CD14-positive monocyte (primary cell): ENCODE measurements at regions not wholly inside any gene's neighbourhood (a gene's known extent, or its start where the extent isn't known, plus 50 kb on each side); places are given as distances from the start of the nearest gene placed in this dataset.
A peak's percentile ranks its signal among the peaks of the same experiment; 100 is the strongest.

ENCODE experiments used
- DNase-seq, 3 donors: peaks; one replicate each; pipeline ENCODE4 v3.0.0-alpha.2; 2011 to 2022
- H2AFZ ChIP-seq: 2 replicates; pipeline ENCODE4 v1.6.0; 2012; ENCODE audit warnings: mild to moderate bottlenecking, low read depth, low read length, inconsistent platforms; ENCODE audit not compliant: insufficient read depth, poor library complexity, severe bottlenecking
- H3K27ac ChIP-seq, 2 donors: 1 replicate in 1 of 2; 2 replicates in 1 of 2; pipeline ENCODE4 v1.5.1; 2012 to 2013; ENCODE audit warnings: low read length in 2 of 2, control low read depth in 1 of 2, inconsistent platforms in 1 of 2, low read depth in 1 of 2, mild to moderate bottlenecking in 1 of 2
- H3K27me3 ChIP-seq, 2 donors: one replicate each; pipeline versions ENCODE4 v1.6.0 to v1.6.1; 2011 to 2013; ENCODE audit warnings: low read length in 2 of 2; ENCODE audit not compliant: control insufficient read depth in 2 of 2, insufficient read depth in 2 of 2
- H3K36me3 ChIP-seq, 2 donors: replicated peaks in 1 of 2; 1 replicate in 1 of 2; 2 replicates in 1 of 2; pipeline versions ENCODE4 v1.5.1 to v1.6.1; 2012 to 2013; ENCODE audit warnings: low read length in 2 of 2, control low read depth in 1 of 2, inconsistent platforms in 1 of 2, mild to moderate bottlenecking in 1 of 2; ENCODE audit not compliant: insufficient read depth in 2 of 2, control insufficient read depth in 1 of 2
- H3K4me1 ChIP-seq, 2 donors: 1 replicate in 1 of 2; 2 replicates in 1 of 2; pipeline versions ENCODE4 v1.5.1 to v1.6.1; 2012 to 2013; ENCODE audit warnings: low read length in 2 of 2, control low read depth in 1 of 2, inconsistent platforms in 1 of 2, mild to moderate bottlenecking in 1 of 2, moderate library complexity in 1 of 2; ENCODE audit not compliant: insufficient read depth in 2 of 2, control insufficient read depth in 1 of 2
- H3K4me2 ChIP-seq: replicated peaks from 2 replicates; pipeline ENCODE3; 2012; ENCODE audit warnings: low read length, moderate library complexity, mild to moderate bottlenecking; ENCODE audit not compliant: poor library complexity, severe bottlenecking; ENCODE audit errors: extremely low read depth
- H3K4me3 ChIP-seq, 3 experiments: fragments of 200-600 bp in 1 of 3; sonication (generic) in 1 of 3; replicated peaks in 1 of 3; 1 replicate in 2 of 3; 2 replicates in 1 of 3; pipeline ENCODE4 v1.5.1; 2011 to 2013; ENCODE audit warnings: low read length in 3 of 3, mild to moderate bottlenecking in 3 of 3, control low read depth in 2 of 3, low read depth in 2 of 3, inconsistent platforms in 1 of 3, moderate library complexity in 1 of 3
- H3K79me2 ChIP-seq: 2 replicates; pipeline ENCODE4 v1.6.0; 2012; ENCODE audit warnings: mild to moderate bottlenecking, control low read depth, inconsistent platforms, low read length, moderate library complexity; ENCODE audit not compliant: insufficient read depth
- H3K9ac ChIP-seq: 2 replicates; pipeline ENCODE4 v1.6.0; 2017; ENCODE audit warnings: low read length, mild to moderate bottlenecking; ENCODE audit not compliant: insufficient read depth, poor library complexity, severe bottlenecking
- H3K9me3 ChIP-seq, 2 donors: replicated peaks in 1 of 2; 1 replicate in 1 of 2; 2 replicates in 1 of 2; pipeline versions ENCODE4 v1.5.1 to v1.6.1; 2012 to 2013; ENCODE audit warnings: low read length in 2 of 2, control low read depth in 1 of 2; ENCODE audit not compliant: control insufficient read depth in 1 of 2, insufficient read depth in 1 of 2
- H4K20me1 ChIP-seq: 2 replicates; pipeline ENCODE4 v1.6.0; 2012; ENCODE audit warnings: mild to moderate bottlenecking, low read length, control low read depth, moderate library complexity; ENCODE audit not compliant: insufficient read depth
- H3K27ac Mint-ChIP-seq, 7 donors: one replicate each; pipeline ENCODE4 v1.8.0; 2020; ENCODE audit warnings: mild to moderate bottlenecking in 7 of 7, mixed read lengths in 7 of 7, moderate library complexity in 6 of 7, inconsistent platforms in 2 of 7
- H3K27me3 Mint-ChIP-seq, 3 donors: one replicate each; pipeline ENCODE4 v1.8.0; 2021 to 2022; ENCODE audit warnings: low read depth in 3 of 3, mild to moderate bottlenecking in 3 of 3, mixed read lengths in 3 of 3, moderate library complexity in 3 of 3, inconsistent platforms in 1 of 3
- H3K36me3 Mint-ChIP-seq, 2 donors: one replicate each; pipeline ENCODE4 v1.8.0; 2020; ENCODE audit warnings: mixed read lengths in 2 of 2, inconsistent platforms in 1 of 2, mild to moderate bottlenecking in 1 of 2
- H3K4me1 Mint-ChIP-seq: one replicate; pipeline ENCODE4 v1.8.0; 2020; ENCODE audit warnings: mild to moderate bottlenecking, mixed read lengths
- H3K4me3 Mint-ChIP-seq, 2 donors: one replicate each; pipeline ENCODE4 v1.8.0; 2020; ENCODE audit warnings: mild to moderate bottlenecking in 2 of 2, mixed read lengths in 2 of 2, moderate library complexity in 1 of 2
- H3K9me3 Mint-ChIP-seq, 7 donors: one replicate each; pipeline ENCODE4 v1.8.0; 2020 to 2022; ENCODE audit warnings: mixed read lengths in 7 of 7, mild to moderate bottlenecking in 6 of 7, moderate library complexity in 6 of 7, inconsistent platforms in 2 of 7
- CTCF ChIP-seq: fragments of 200-600 bp; IDR thresholded peaks from one replicate; pipeline ENCODE4 v1.8.0; 2022; ENCODE audit warnings: antibody characterized with exemption, mild to moderate bottlenecking
- WGBS: methylation state at CpG from one replicate; pipeline ENCODE4 v1.1.5; 2013; ENCODE audit warnings: missing lambda C conversion rate; ENCODE audit not compliant: insufficient coverage; 5-methylcytosine and 5-hydroxymethylcytosine counted together
- intact Hi-C, 2 donors: fragments of 100-400 bp; cut with micrococcal nuclease; formaldehyde crosslinking; loops; one replicate each; pipeline versions ENCODE4 v1.15.0 to v1.15.1; 2023

- intact Hi-C loops: no loop called here
- Histone ChIP-seq H3K9me3 (peaks cover 0 to 12% of the 10 kb centered on the region in 2 donors), H2AFZ (no peak overlapping the region), H3K27ac (no peak overlapping the region), H3K4me2 (peak overlapping the region; percentile 81), H3K4me1 (peaks cover 7 to 10% of the 10 kb centered on the region in 2 donors), H3K4me3 (peak overlapping the region in 1 of 3 experiments; percentile 73), H3K9ac (no peak overlapping the region), H4K20me1 (no peaks in the 10 kb centered on the region), H3K36me3 (no peaks in the 10 kb centered on the region), H3K79me2 (no peaks in the 10 kb centered on the region), H3K27me3 (peaks cover 41 to 44% of the 10 kb centered on the region in 2 donors)
- TF ChIP-seq CTCF: no peak
- DNase-seq: no peak
- 17% methylated on average over 11 of the region's 12 CpGs for WGBS
- Mint-ChIP-seq H3K4me1 (peaks cover 18% of the 10 kb centered on the region), H3K36me3 (peaks cover 0 to 6% of the 10 kb centered on the region in 2 donors), H3K27ac (no peak overlapping the region), H3K4me3 (peak overlapping the region in 1 of 2 donors; percentile 90), H3K9me3 (peaks cover 0 to 7% (median 0%) of the 10 kb centered on the region in 7 donors), H3K27me3 (peaks cover 29 to 45% (median 36%) of the 10 kb centered on the region in 3 donors)
These were observed 201.5 kb upstream of the CAND1 start for GRCh38 chr12:67067453-67068203.

GRCh38 chr12:67068204-67068731 lies 200.9 kb upstream of the CAND1 start:
- Histone ChIP-seq H3K4me3 (peak overlapping the region; percentile 34 to 76 (median 73)), H3K9me3 (peaks cover 0 to 12% of the 10 kb centered on the region in 2 donors), H3K4me1 (peaks cover 7 to 10% of the 10 kb centered on the region in 2 donors), H3K27ac (no peak overlapping the region), H3K27me3 (peaks cover 41 to 44% of the 10 kb centered on the region in 2 donors), H2AFZ (peak overlapping the region; percentile 63), H3K4me2 (peak overlapping the region; percentile 81), H3K9ac (no peak overlapping the region), H3K79me2 (no peaks in the 10 kb centered on the region), H3K36me3 (no peaks in the 10 kb centered on the region), H4K20me1 (no peaks in the 10 kb centered on the region)
- Mint-ChIP-seq H3K9me3 (peaks cover 0 to 7% (median 0%) of the 10 kb centered on the region in 7 donors), H3K27me3 (peaks cover 29 to 45% (median 36%) of the 10 kb centered on the region in 3 donors), H3K36me3 (peaks cover 0 to 6% of the 10 kb centered on the region in 2 donors), H3K27ac (no peak overlapping the region), H3K4me1 (peaks cover 18% of the 10 kb centered on the region), H3K4me3 (peak overlapping the region; percentile 78 to 90)
- WGBS: 4% methylated on average over 10 of the region's 20 CpGs
- intact Hi-C loops: no loop called here
- no peak for DNase-seq
- peak; percentile 9 for TF ChIP-seq CTCF
